ENCODE measurements at regions not wholly inside any gene's neighbourhood (a gene's known extent, or its start where the extent isn't known, plus 50 kb on each side); places are given as distances from the start of the nearest gene placed in this dataset.

DNA sequence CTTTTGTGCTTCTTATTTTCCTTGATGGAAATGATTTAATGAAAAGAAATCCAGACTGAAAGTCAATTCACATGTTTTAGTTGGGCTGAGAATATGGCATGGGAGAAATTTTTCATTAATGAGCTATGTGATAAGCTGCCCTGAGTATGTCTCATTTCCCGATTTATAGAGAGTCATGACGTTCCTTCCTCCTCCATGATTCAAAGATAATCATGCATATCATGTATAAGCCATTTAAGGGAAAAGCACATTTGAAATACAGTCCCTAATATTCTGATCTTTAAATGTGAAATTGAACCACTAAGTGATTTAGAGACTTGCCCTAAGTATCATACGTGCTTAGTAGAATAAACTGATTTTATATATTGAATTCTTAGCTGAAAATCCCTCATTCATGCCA lies 840.9 kb downstream of the PCDH17 start:
- TF ChIP-seq, protein P1, sequence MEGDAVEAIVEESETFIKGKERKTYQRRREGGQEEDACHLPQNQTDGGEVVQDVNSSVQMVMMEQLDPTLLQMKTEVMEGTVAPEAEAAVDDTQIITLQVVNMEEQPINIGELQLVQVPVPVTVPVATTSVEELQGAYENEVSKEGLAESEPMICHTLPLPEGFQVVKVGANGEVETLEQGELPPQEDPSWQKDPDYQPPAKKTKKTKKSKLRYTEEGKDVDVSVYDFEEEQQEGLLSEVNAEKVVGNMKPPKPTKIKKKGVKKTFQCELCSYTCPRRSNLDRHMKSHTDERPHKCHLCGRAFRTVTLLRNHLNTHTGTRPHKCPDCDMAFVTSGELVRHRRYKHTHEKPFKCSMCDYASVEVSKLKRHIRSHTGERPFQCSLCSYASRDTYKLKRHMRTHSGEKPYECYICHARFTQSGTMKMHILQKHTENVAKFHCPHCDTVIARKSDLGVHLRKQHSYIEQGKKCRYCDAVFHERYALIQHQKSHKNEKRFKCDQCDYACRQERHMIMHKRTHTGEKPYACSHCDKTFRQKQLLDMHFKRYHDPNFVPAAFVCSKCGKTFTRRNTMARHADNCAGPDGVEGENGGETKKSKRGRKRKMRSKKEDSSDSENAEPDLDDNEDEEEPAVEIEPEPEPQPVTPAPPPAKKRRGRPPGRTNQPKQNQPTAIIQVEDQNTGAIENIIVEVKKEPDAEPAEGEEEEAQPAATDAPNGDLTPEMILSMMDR (IDR thresholded peaks at IDR 0.05; ENCODE audit: unreplicated experiment): no peak
- H3K4me3 Mint-ChIP-seq (ENCODE audit: unreplicated experiment): no peak overlapping the region
- H3K36me3 Mint-ChIP-seq (ENCODE audit: low read depth, unreplicated experiment): no peaks in the 10 kb centered on the region
- no peak for DNase-seq (ENCODE audit: low spot score)
- no peaks in the 10 kb centered on the region for H3K9me3 Mint-ChIP-seq (ENCODE audit: unreplicated experiment)
- H3K27me3 Mint-ChIP-seq (ENCODE audit: unreplicated experiment): no peaks in the 10 kb centered on the region
- H3K4me1 Mint-ChIP-seq (ENCODE audit: unreplicated experiment): no peaks in the 10 kb centered on the region
- no peak overlapping the region for H3K27ac Mint-ChIP-seq (ENCODE audit: unreplicated experiment)

DNA sequence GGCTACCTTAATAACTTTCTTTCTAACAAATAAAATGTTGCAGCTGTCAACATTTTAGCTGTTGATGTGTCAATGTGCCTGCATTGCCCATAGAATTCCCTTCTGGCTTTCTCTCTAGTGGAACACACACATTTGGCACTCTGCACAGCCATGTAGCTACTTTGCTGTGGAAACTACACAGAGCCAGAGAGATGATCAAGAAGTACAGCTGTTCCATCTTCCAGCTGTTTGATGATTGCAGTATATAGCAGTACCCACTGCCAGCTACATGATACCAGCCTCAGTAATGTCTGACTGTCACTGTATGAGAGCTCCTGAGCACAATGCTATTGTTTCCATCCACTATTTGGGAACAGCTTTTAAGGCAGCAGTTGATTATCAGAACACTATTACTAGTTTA lies 843.0 kb downstream of the PCDH17 start:
- no peaks in the 10 kb centered on the region for H3K9me3 Mint-ChIP-seq (ENCODE audit: unreplicated experiment)
- DNase-seq (ENCODE audit: low spot score): no peak
- TF ChIP-seq, protein P1 (IDR thresholded peaks at IDR 0.05; ENCODE audit: unreplicated experiment): no peak
- no peaks in the 10 kb centered on the region for H3K27me3 Mint-ChIP-seq (ENCODE audit: unreplicated experiment)
- no peak overlapping the region for H3K27ac Mint-ChIP-seq (ENCODE audit: unreplicated experiment)
- no peak overlapping the region for H3K4me3 Mint-ChIP-seq (ENCODE audit: unreplicated experiment)
- no peaks in the 10 kb centered on the region for H3K4me1 Mint-ChIP-seq (ENCODE audit: unreplicated experiment)
- no peaks in the 10 kb centered on the region for H3K36me3 Mint-ChIP-seq (ENCODE audit: low read depth, unreplicated experiment)

DNA sequence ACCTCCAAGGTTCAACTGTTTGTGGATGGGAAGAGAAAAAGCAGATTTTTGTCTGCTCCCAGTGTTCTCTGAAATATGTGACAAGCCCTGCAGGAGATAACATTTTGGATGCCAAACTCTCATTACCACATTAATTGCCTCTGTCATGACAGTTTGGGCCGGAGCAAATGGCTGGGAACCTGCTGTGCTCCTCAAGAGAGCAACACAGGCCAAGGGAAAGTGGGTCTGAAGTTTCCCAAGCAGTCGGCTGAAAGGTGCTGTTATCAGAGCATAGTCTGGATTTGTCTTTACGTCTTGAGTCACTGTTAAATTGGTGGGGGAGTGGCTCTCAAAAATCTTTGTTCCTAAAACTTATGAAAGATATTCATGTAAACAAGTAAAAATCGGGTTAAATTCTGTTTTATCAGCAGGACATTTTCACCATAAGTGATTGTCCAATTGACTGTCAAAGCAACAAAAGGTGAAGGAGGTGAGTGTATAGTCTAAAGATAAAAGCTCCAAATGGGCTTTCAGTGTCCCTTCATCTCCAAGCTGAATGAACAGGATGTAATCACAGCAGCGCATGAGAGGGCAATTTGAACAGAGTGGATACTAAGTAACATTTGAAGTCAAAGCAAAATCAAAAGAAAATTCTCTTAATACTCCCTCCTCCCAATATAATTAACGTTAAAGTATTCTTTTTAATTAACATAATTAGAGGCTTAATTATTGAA lies 844.8 kb downstream of the PCDH17 start:
- Mint-ChIP-seq H3K9me3 (ENCODE audit: unreplicated experiment) (no peaks in the 10 kb centered on the region), H3K4me1 (ENCODE audit: unreplicated experiment) (no peaks in the 10 kb centered on the region), H3K27me3 (ENCODE audit: unreplicated experiment) (no peaks in the 10 kb centered on the region), H3K36me3 (ENCODE audit: low read depth, unreplicated experiment) (no peaks in the 10 kb centered on the region), H3K4me3 (ENCODE audit: unreplicated experiment) (no peak overlapping the region), H3K27ac (ENCODE audit: unreplicated experiment) (no peak overlapping the region)
- DNase-seq (ENCODE audit: low spot score): no peak
- TF ChIP-seq, protein P1 (IDR thresholded peaks at IDR 0.05; ENCODE audit: unreplicated experiment): no peak

DNA sequence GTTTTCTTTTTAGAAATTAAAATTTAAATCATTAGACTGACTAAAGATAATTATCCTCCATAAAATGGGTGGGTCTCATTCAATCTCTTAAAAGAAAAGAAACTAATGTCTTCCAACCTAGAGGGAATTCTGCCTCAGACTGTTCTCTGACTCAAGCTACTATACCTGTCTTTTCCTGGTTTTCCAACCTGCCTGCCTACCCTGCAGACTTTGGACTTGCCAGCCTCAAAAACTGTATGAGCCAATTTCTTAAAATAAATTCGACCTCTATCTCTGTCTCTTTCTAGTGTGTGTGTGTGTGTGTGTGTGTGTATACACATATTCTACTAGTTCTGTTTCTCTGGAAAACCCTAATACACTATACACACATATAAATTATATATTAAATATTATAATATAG lies 847.3 kb downstream of the PCDH17 start:
- no peak overlapping the region for H3K27ac Mint-ChIP-seq (ENCODE audit: unreplicated experiment)
- H3K36me3 Mint-ChIP-seq (ENCODE audit: low read depth, unreplicated experiment): no peaks in the 10 kb centered on the region
- TF ChIP-seq, protein P1 (IDR thresholded peaks at IDR 0.05; ENCODE audit: unreplicated experiment): no peak
- no peaks in the 10 kb centered on the region for H3K27me3 Mint-ChIP-seq (ENCODE audit: unreplicated experiment)
- H3K4me3 Mint-ChIP-seq (ENCODE audit: unreplicated experiment): no peak overlapping the region
- H3K9me3 Mint-ChIP-seq (ENCODE audit: unreplicated experiment): no peaks in the 10 kb centered on the region
- H3K4me1 Mint-ChIP-seq (ENCODE audit: unreplicated experiment): no peaks in the 10 kb centered on the region
- DNase-seq (ENCODE audit: low spot score): no peak

DNA sequence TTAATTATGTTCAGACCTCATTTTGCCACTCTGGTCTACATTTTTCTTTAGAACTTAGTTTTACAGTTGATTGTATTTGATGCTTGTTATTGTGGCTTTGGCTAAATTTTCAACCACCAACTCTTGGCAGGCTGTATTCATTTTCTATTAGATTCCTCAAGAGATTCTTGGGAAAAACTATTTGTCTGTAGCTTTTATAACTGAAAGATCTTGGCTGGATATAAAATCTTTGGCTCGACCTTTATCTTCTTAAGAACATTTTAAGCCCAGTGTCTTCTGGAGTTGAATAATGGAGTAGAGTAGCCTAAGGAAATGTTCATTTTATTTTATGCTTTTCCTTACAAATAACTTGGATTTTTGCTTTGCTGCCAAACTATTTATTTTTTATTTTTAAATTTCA lies 848.5 kb downstream of the PCDH17 start:
- Mint-ChIP-seq H3K36me3 (ENCODE audit: low read depth, unreplicated experiment) (no peaks in the 10 kb centered on the region), H3K4me1 (ENCODE audit: unreplicated experiment) (no peaks in the 10 kb centered on the region), H3K9me3 (ENCODE audit: unreplicated experiment) (no peaks in the 10 kb centered on the region), H3K27me3 (ENCODE audit: unreplicated experiment) (no peaks in the 10 kb centered on the region), H3K27ac (ENCODE audit: unreplicated experiment) (no peak overlapping the region), H3K4me3 (ENCODE audit: unreplicated experiment) (no peak overlapping the region)
- TF ChIP-seq, protein P1 (IDR thresholded peaks at IDR 0.05; ENCODE audit: unreplicated experiment): no peak
- DNase-seq (ENCODE audit: low spot score): no peak

Data from endothelial cell (in vitro differentiated cells).